ENCODE measurements at regions not wholly inside any gene's neighbourhood (a gene's known extent, or its start where the extent isn't known, plus 50 kb on each side); places are given as distances from the start of the nearest gene placed in this dataset.

DNA sequence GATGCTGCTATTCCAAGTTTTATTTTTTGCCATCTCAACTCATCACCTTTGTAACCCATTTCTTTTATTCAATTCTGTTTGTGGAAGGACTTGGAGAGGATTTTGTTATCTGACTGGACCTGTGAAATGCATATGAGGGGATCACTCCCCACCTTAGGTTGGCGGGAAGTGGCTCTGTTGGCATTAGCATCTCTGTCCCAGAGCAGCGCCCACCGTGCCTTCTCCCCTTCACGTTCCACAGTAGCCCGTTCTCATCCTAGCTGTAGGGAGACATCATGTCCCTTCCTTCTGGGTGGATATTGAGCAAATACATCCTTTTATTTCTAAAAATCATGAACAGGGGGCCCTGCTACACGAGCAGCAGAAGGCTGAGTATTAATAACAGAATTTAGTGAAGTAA, 330.4 kb downstream of the RFC3 start:
- H3K23ac ChIP-seq (ENCODE audit: insufficient read length, low read depth, low read length): no peak overlapping the region
- TF ChIP-seq, protein P1, sequence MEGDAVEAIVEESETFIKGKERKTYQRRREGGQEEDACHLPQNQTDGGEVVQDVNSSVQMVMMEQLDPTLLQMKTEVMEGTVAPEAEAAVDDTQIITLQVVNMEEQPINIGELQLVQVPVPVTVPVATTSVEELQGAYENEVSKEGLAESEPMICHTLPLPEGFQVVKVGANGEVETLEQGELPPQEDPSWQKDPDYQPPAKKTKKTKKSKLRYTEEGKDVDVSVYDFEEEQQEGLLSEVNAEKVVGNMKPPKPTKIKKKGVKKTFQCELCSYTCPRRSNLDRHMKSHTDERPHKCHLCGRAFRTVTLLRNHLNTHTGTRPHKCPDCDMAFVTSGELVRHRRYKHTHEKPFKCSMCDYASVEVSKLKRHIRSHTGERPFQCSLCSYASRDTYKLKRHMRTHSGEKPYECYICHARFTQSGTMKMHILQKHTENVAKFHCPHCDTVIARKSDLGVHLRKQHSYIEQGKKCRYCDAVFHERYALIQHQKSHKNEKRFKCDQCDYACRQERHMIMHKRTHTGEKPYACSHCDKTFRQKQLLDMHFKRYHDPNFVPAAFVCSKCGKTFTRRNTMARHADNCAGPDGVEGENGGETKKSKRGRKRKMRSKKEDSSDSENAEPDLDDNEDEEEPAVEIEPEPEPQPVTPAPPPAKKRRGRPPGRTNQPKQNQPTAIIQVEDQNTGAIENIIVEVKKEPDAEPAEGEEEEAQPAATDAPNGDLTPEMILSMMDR (conservative IDR thresholded peaks at IDR 0.05): no peak
- H3K4me2 ChIP-seq (ENCODE audit: insufficient read depth, insufficient read length, low read length): no peak overlapping the region
- no peaks in the 10 kb centered on the region for H3K79me1 ChIP-seq (ENCODE audit: insufficient read depth, low read depth, low read length, poor library complexity, severe bottlenecking)
- Mint-ChIP-seq H3K4me3 (no peak overlapping the region), H3K36me3 (ENCODE audit: insufficient read depth in 1 of 3, low read depth in 3 of 3) (no peaks in the 10 kb centered on the region), H3K9me3 (no peaks in the 10 kb centered on the region), H3K27ac (no peak overlapping the region), H3K4me1 (peaks cover under 1 to 4% of the 10 kb centered on the region in 2 experiments), H3K27me3 (ENCODE audit: low read depth) (no peaks in the 10 kb centered on the region)
- no peaks in the 10 kb centered on the region for H3K23me2 ChIP-seq (ENCODE audit: insufficient read length, low read depth, low read length, poor library complexity, severe bottlenecking)
- H3T11ph ChIP-seq (ENCODE audit: low read length): no peak overlapping the region
- no peak overlapping the region for H2BK20ac ChIP-seq (ENCODE audit: low read depth, low read length, poor library complexity, severe bottlenecking)
- no peaks in the 10 kb centered on the region for H3K9me3 ChIP-seq (ENCODE audit: control insufficient read depth, low read depth, low read length)
- no peak overlapping the region for H3K56ac ChIP-seq (ENCODE audit: insufficient read length, low read depth, low read length)
- H3K18ac ChIP-seq (ENCODE audit: insufficient read length, low read depth, low read length): no peak overlapping the region
- no peak overlapping the region for H2AK5ac ChIP-seq (ENCODE audit: insufficient read length, low read length)
- H3K27ac ChIP-seq (ENCODE audit: insufficient read length, low read depth, low read length): no peak overlapping the region
- H3K14ac ChIP-seq (ENCODE audit: insufficient read depth, low read length): no peak overlapping the region
- H2AFZ ChIP-seq (ENCODE audit: low read length): no peak overlapping the region
- no peak overlapping the region for H4K91ac ChIP-seq (ENCODE audit: insufficient read length, low read depth, low read length)
- H2BK120ac ChIP-seq (ENCODE audit: low read depth, low read length, poor library complexity, severe bottlenecking): no peak overlapping the region
- H3K4ac ChIP-seq (ENCODE audit: low read depth, low read length): no peak overlapping the region
- no peaks in the 10 kb centered on the region; the same call in none of the 2 replicates for H3K4me1 ChIP-seq (ENCODE audit: insufficient read depth, low read length)
- H2BK12ac ChIP-seq (ENCODE audit: insufficient read length, low read depth, low read length): no peak overlapping the region
- no peaks in the 10 kb centered on the region for H4K20me1 ChIP-seq (ENCODE audit: control insufficient read depth, insufficient read depth, insufficient read length)
- H4K5ac ChIP-seq (ENCODE audit: insufficient read length, low read depth, low read length): no peak overlapping the region
- H2BK5ac ChIP-seq (ENCODE audit: insufficient read length, low read length): no peak overlapping the region
- 0 out of 2 replicates have a peak, but pooled peaks cover 1% of the 10 kb centered on the region for H3K79me2 ChIP-seq (ENCODE audit: insufficient read depth, low read length)
- no peak overlapping the region for H2BK15ac ChIP-seq (ENCODE audit: low read depth, low read length)
- DNase-seq: no peak
- H3K27me3 ChIP-seq (ENCODE audit: insufficient read depth, low read length): no peaks in the 10 kb centered on the region
- no peak overlapping the region for H4K8ac ChIP-seq (replicated peaks; ENCODE audit: insufficient read length, low read depth, low read length)
- H3K9ac ChIP-seq (ENCODE audit: extremely low read depth, insufficient read length, low read length): no peak overlapping the region
- no CpG with 5 or more reads among the region's 6 CpGs for WGBS (ENCODE audit: extremely low coverage, insufficient read length, low lambda C conversion rate)

Data from H9 (cell line).